A549 (cell line): ENCODE measurements at regions not wholly inside any gene's neighbourhood (a gene's known extent, or its start where the extent isn't known, plus 50 kb on each side); places are given as distances from the start of the nearest gene placed in this dataset.

Experiments
- ATAC-seq, 2 experiments: fragments of 200-7000 bp in 1 of 2; fragments of >200 bp in 1 of 2; cut with Nextera tagmentation in 1 of 2; cut with Tn5 transposase in 1 of 2; 3 replicates each; pipeline versions ENCODE4 v1.8.0 to v1.9.1; 2018 to 2020; ENCODE audit warnings: mild to moderate bottlenecking in 1 of 2, moderate library complexity in 1 of 2
- CTCF ChIA-PET: fragments of 300-600 bp; sonication (Branson Sonifier 250); formaldehyde crosslinking; extraction: SDS; loops from one replicate; lab custom pipeline; 2021; ENCODE audit warnings: antibody characterized with exemption, inconsistent platforms; lab: Yijun Ruan, JAX
- POLR2A ChIA-PET: fragments of 350-600 bp; formaldehyde crosslinking; extraction: SDS; loops from one replicate; lab custom pipeline; 2021; ENCODE audit warnings: antibody characterized with exemption, inconsistent platforms; lab: Yijun Ruan, JAX
- DNase-seq, 2 experiments: peaks; one replicate each; pipeline versions ENCODE4 v3.0.0 to v3.0.0-alpha.2; 2011 to 2016; ENCODE audit warnings: low read depth in 1 of 2, low spot score in 1 of 2
- FAIRE-seq: peaks from 2 replicates; lab custom pipeline; 2011; peaks lifted over from hg19 to GRCh38; lab: Jason Lieb, UNC
- H3K27ac ChIP-seq, 2 experiments: fragments of >200 bp; sonication (Bioruptor Twin); formaldehyde crosslinking; 3 replicates each; pipeline ENCODE4 v1.5.1; 2016 to 2017
- H3K4me1 ChIP-seq: fragments of >200 bp; sonication (Bioruptor Twin); formaldehyde crosslinking; 3 replicates; pipeline ENCODE4 v1.6.1; 2016
- H3K4me2 ChIP-seq: fragments of >200 bp; sonication (Bioruptor Twin); formaldehyde crosslinking; 3 replicates; pipeline ENCODE4 v1.6.1; 2016
- H3K4me3 ChIP-seq: fragments of >200 bp; sonication (Bioruptor Twin); formaldehyde crosslinking; 3 replicates; pipeline ENCODE4 v1.5.1; 2016
- H3K9me3 ChIP-seq: fragments of >200 bp; sonication (Bioruptor Twin); formaldehyde crosslinking; 3 replicates; pipeline ENCODE4 v1.6.1; 2016
- CBX8 ChIP-seq: fragments of 200-600 bp; sonication (generic); IDR thresholded peaks from 2 replicates; pipeline ENCODE4 v1.6.1; 2016
- CHD2 ChIP-seq: fragments of 150-350 bp; IDR thresholded peaks from 2 replicates; pipeline ENCODE4 v1.6.1; 2014; ENCODE audit warnings: low read length; ENCODE audit not compliant: partially characterized antibody
- EP300 ChIP-seq, 2 experiments: fragments of >200 bp; sonication (Bioruptor Twin); formaldehyde crosslinking; IDR thresholded peaks; 2 replicates in 1 of 2; 3 replicates in 1 of 2; pipeline ENCODE4 v1.6.1; 2016 to 2017
- FOSL2 ChIP-seq, 2 experiments: fragments of 450-650 bp in 1 of 2; fragments of >200 bp in 1 of 2; sonication (Bioruptor Twin) in 1 of 2; formaldehyde crosslinking; IDR thresholded peaks; 2 replicates each; pipeline versions ENCODE4 v1.5.0 to v1.6.1; 2016 to 2020; ENCODE audit warnings: mild to moderate bottlenecking in 1 of 2, moderate library complexity in 1 of 2
- HEYL ChIP-seq: fragments of 250-450 bp; sonication (Bioruptor Pico); IDR thresholded peaks from 2 replicates; pipeline ENCODE4 v1.8.0; 2021; ENCODE audit warnings: mild to moderate bottlenecking, moderate library complexity
- HOXB5 ChIP-seq: fragments of 250-450 bp; sonication (Bioruptor Pico); IDR thresholded peaks from 2 replicates; pipeline ENCODE4 v1.5.0; 2020; ENCODE audit warnings: mild to moderate bottlenecking, moderate library complexity
- PHF8 ChIP-seq: fragments of 200-600 bp; sonication (generic); IDR thresholded peaks from 2 replicates; pipeline ENCODE4 v1.6.1; 2016; ENCODE audit warnings: low read depth, mild to moderate bottlenecking, antibody characterized with exemption, moderate library complexity, borderline replicate concordance
- TFCP2L1 ChIP-seq: fragments of 250-450 bp; sonication (Bioruptor Pico); IDR thresholded peaks from 2 replicates; pipeline ENCODE4 v1.5.0; 2021; ENCODE audit warnings: mild to moderate bottlenecking
- ZC3H11A ChIP-seq: fragments of 450-650 bp; IDR thresholded peaks from 2 replicates; pipeline ENCODE4 v1.6.1; 2014; ENCODE audit warnings: antibody characterized with exemption, mild to moderate bottlenecking
- ZFP36 ChIP-seq: fragments of 450-650 bp; IDR thresholded peaks from 2 replicates; pipeline ENCODE4 v1.6.1; 2014; ENCODE audit warnings: borderline replicate concordance; ENCODE audit not compliant: partially characterized antibody
- WGBS: methylation state at CpG from one replicate; pipeline ENCODE4 v1.1.6; 2017; ENCODE audit errors: missing lambda C conversion rate; 5-methylcytosine and 5-hydroxymethylcytosine counted together
- TF ChIP-seq, protein P1 (sequence below): fragments of >200 bp; sonication (Bioruptor Twin); formaldehyde crosslinking; IDR thresholded peaks from 2 replicates; pipeline ENCODE4 v1.6.1; 2016
- TF ChIP-seq, protein P2 (sequence below): IDR thresholded peaks from 2 replicates; pipeline ENCODE4 v1.6.1; 2012
- TF ChIP-seq, protein P3 (sequence below): IDR thresholded peaks from 2 replicates; pipeline ENCODE4 v1.6.1; 2012

DNA sequence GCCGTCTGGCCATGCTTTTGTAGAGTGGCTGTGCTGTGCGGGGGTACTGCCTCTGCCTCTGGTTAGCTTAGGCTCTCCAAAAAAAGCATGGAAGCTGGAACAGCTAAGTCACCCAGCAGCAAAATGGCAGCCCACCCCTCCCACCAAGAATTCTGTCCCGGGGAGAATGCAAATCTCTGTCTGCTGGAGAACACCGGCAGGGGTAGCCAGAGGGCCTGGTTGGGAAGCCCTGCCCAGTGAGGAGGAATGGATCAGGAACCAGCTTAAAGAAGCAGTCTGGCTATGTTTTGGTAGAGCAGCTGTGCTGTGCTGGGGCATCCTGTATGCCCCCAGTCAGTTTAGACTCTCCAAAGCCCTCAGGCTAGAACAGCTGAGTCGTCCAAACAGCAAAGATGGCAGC is 56.2 kb upstream of the PTPRG start:
- no peak for TF ChIP-seq TFCP2L1
- no peaks in the 10 kb centered on the region for H3K9me3 ChIP-seq
- FAIRE-seq: no peak
- 37% methylated on average over 4 of the region's 5 CpGs for WGBS
- ChIA-PET CTCF (interaction anchor here (0.7 kb wide), 1 partner anchor 26 kb away, joined by 3 read pairs; no protein-coding TSS in a partner anchor), POLR2A (no interaction called here)
- no peak for ATAC-seq
- no peak overlapping the region for H3K4me2 ChIP-seq
- H3K4me3 ChIP-seq: no peak overlapping the region
- no peak for DNase-seq
- no peak overlapping the region for H3K27ac ChIP-seq
- no peaks in the 10 kb centered on the region for H3K4me1 ChIP-seq

DNA sequence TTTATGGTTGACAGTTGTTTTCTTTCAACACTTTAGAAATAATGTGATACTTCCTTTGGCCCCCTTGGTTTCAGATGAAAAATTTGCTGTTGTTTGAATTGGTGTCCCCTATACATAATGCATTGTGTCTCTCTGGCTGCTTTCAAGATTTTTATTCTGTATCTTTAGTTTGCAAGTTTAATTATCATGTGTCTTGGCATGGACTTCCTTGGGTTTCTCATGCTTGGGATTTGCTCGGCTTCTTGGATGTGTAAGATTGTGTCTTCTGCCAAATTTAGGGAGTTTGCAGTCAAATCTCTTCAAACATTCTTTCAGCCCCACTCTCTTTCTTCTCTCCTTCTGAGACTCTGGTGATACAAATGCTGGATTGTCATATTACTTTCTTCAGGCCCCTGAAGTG is 53.4 kb upstream of the PTPRG start:
- Histone ChIP-seq H3K4me2 (no peak overlapping the region), H3K27ac (no peak overlapping the region), H3K9me3 (no peaks in the 10 kb centered on the region), H3K4me1 (no peaks in the 10 kb centered on the region), H3K4me3 (no peak overlapping the region)
- FAIRE-seq (no peak), ATAC-seq (no peak), DNase-seq (no peak)
- TF ChIP-seq, protein P1, sequence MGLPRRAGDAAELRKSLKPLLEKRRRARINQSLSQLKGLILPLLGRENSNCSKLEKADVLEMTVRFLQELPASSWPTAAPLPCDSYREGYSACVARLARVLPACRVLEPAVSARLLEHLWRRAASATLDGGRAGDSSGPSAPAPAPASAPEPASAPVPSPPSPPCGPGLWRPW: no peak
- TF ChIP-seq, protein P2, sequence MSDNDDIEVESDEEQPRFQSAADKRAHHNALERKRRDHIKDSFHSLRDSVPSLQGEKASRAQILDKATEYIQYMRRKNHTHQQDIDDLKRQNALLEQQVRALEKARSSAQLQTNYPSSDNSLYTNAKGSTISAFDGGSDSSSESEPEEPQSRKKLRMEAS: no peak
- TF ChIP-seq CBX8 (no peak), PHF8 (no peak), CHD2 (no peak), FOSL2 (IDR thresholded peaks at IDR 0.05) (no peak), FOSL2 (CRISPR knock-in tag; IDR thresholded peaks at IDR 0.05) (no peak), ZFP36 (no peak), HEYL (CRISPR knock-in tag) (no peak), HOXB5 (no peak), ZC3H11A (no peak), EP300 (IDR thresholded peaks at IDR 0.05) (no peak)
- TF ChIP-seq, protein P3, sequence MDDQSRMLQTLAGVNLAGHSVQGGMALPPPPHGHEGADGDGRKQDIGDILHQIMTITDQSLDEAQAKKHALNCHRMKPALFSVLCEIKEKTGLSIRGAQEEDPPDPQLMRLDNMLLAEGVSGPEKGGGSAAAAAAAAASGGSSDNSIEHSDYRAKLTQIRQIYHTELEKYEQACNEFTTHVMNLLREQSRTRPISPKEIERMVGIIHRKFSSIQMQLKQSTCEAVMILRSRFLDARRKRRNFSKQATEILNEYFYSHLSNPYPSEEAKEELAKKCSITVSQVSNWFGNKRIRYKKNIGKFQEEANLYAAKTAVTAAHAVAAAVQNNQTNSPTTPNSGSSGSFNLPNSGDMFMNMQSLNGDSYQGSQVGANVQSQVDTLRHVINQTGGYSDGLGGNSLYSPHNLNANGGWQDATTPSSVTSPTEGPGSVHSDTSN: no peak
- ChIA-PET CTCF (no interaction called here), POLR2A (no interaction called here)
- WGBS: 35% methylated on average over 1 of the region's 1 CpG
